Lung (tissue), 11 donors: ENCODE measurements at regions not wholly inside any gene's neighbourhood (a gene's known extent, or its start where the extent isn't known, plus 50 kb on each side); places are given as distances from the start of the nearest gene placed in this dataset.
A peak's percentile ranks its signal among the peaks of the same experiment; 100 is the strongest.

ENCODE experiments used
- ATAC-seq: fragments of 200-7000 bp; cut with Tn5 transposase; one replicate; pipeline ENCODE4 v1.9.1; 2020; ENCODE audit warnings: moderate number of reproducible peaks; ENCODE audit not compliant: insufficient read depth, low FRiP score
- DNase-seq, 3 donors: peaks; one replicate each; pipeline ENCODE4 v3.0.0-alpha.2; 2013 to 2017
- H3K27ac ChIP-seq, 2 donors: one replicate each; pipeline ENCODE4 v1.5.1; 2013; ENCODE audit warnings: mild to moderate bottlenecking in 2 of 2, moderate library complexity in 2 of 2, control low read depth in 1 of 2, inconsistent platforms in 1 of 2, low read depth in 1 of 2, low read length in 1 of 2
- H3K27me3 ChIP-seq, 3 donors: one replicate each; pipeline ENCODE4 v1.5.1; 2013; ENCODE audit warnings: low read length in 2 of 3; ENCODE audit not compliant: control insufficient read depth in 3 of 3, insufficient read depth in 3 of 3
- H3K36me3 ChIP-seq, 4 donors: one replicate each; pipeline ENCODE4 v1.5.1; 2013; ENCODE audit warnings: low read length in 4 of 4, mild to moderate bottlenecking in 1 of 4, moderate library complexity in 1 of 4; ENCODE audit not compliant: control insufficient read depth in 4 of 4, insufficient read depth in 4 of 4
- H3K4me1 ChIP-seq, 5 donors: one replicate each; pipeline ENCODE4 v1.5.1; 2013; ENCODE audit warnings: low read length in 5 of 5, mild to moderate bottlenecking in 2 of 5, moderate library complexity in 1 of 5; ENCODE audit not compliant: control insufficient read depth in 5 of 5, insufficient read depth in 5 of 5
- H3K4me3 ChIP-seq: one replicate; pipeline ENCODE4 v1.5.1; 2013; ENCODE audit warnings: mild to moderate bottlenecking, control low read depth, moderate library complexity
- H3K9ac ChIP-seq, 2 donors: one replicate each; pipeline ENCODE4 v1.5.1; 2013; ENCODE audit warnings: low read length in 2 of 2, control low read depth in 1 of 2; ENCODE audit not compliant: insufficient read depth in 1 of 2
- H3K9me3 ChIP-seq, 4 donors: one replicate each; pipeline ENCODE4 v1.5.1; 2013; ENCODE audit warnings: low read length in 3 of 4, mild to moderate bottlenecking in 1 of 4, moderate library complexity in 1 of 4; ENCODE audit not compliant: control insufficient read depth in 4 of 4, insufficient read depth in 3 of 4
- WGBS, 2 donors: extraction: QIAGEN DNeasy Blood & Tissue Kit; methylation state at CpG; one replicate each; pipeline ENCODE4 v1.1.7; 2013; 5-methylcytosine and 5-hydroxymethylcytosine counted together
- TF ChIP-seq, protein P1 (sequence below): IDR thresholded peaks from 2 replicates; pipeline ENCODE4 v1.5.1; 2012; ENCODE audit warnings: mild to moderate bottlenecking; ENCODE audit errors: control extremely low read depth, extremely low read depth
- donor health status: control.
- donor health status: control.
- donor health status: Bipolar disorder and iron deficiency.
- donor health status: healthy.
- donor health status: DM: yes; HTN: yes; CAD: no.

DNA sequence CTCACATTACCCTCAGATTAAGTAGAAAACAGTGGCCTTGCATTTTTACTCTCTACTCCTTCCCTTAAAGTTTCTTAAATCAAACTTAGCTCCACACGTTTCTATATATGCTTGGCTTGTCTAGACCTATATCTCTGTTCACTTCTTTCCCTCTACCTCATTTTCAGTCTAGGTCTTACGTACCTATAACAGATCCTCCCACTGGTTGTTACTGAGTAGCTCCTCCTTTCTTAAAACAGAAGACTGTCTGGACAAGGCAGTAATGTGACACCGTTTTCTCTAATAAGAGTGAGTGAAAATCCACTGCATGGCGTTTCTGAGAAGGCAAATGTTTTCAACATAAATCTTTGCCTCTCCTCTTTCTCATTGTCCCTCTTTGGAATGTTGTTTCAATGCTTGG is 211.7 kb upstream of the POGK start:
- Histone ChIP-seq H3K9me3 (no peaks in the 10 kb centered on the region), H3K36me3 (no peaks in the 10 kb centered on the region), H3K9ac (no peak overlapping the region), H3K27ac (no peak overlapping the region), H3K4me3 (no peak overlapping the region), H3K27me3 (no peaks in the 10 kb centered on the region), H3K4me1 (no peaks in the 10 kb centered on the region)
- no peak for ATAC-seq
- DNase-seq = peak in 1 of 3 donors; percentile 1
- TF ChIP-seq, protein P1, sequence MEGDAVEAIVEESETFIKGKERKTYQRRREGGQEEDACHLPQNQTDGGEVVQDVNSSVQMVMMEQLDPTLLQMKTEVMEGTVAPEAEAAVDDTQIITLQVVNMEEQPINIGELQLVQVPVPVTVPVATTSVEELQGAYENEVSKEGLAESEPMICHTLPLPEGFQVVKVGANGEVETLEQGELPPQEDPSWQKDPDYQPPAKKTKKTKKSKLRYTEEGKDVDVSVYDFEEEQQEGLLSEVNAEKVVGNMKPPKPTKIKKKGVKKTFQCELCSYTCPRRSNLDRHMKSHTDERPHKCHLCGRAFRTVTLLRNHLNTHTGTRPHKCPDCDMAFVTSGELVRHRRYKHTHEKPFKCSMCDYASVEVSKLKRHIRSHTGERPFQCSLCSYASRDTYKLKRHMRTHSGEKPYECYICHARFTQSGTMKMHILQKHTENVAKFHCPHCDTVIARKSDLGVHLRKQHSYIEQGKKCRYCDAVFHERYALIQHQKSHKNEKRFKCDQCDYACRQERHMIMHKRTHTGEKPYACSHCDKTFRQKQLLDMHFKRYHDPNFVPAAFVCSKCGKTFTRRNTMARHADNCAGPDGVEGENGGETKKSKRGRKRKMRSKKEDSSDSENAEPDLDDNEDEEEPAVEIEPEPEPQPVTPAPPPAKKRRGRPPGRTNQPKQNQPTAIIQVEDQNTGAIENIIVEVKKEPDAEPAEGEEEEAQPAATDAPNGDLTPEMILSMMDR = no peak
- 63 to 73% methylated on average over 4 of the region's 4 CpGs for WGBS, 2 donors

DNA sequence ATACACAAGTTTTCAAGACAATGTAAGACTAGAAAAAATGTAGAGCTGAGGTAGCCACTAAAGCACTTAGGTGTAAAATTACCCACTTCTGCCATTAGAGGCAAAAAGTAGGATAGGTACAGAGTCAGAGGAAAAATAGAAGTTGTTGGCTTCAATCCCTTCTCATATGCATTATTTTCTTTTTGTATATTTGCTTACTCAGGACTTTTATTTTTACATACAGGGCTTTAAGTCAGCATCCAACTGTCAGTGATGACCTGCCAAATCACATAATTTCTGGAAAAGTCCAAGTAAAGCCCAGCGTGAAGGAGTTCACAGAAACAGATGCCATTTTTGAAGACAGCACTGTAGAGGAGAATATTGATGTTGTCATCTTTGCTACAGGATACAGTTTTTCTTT is 211.0 kb upstream of the POGK start:
- no peak for DNase-seq
- H3K27me3 ChIP-seq = no peaks in the 10 kb centered on the region
- H3K4me3 ChIP-seq = no peak overlapping the region
- WGBS, 2 donors = 84 to 88% methylated on average over 1 of the region's 1 CpG
- no peak overlapping the region for H3K9ac ChIP-seq
- TF ChIP-seq, protein P1 = no peak
- no peaks in the 10 kb centered on the region for H3K36me3 ChIP-seq
- no peak for ATAC-seq
- no peak overlapping the region for H3K27ac ChIP-seq
- no peaks in the 10 kb centered on the region for H3K9me3 ChIP-seq
- no peaks in the 10 kb centered on the region for H3K4me1 ChIP-seq

DNA sequence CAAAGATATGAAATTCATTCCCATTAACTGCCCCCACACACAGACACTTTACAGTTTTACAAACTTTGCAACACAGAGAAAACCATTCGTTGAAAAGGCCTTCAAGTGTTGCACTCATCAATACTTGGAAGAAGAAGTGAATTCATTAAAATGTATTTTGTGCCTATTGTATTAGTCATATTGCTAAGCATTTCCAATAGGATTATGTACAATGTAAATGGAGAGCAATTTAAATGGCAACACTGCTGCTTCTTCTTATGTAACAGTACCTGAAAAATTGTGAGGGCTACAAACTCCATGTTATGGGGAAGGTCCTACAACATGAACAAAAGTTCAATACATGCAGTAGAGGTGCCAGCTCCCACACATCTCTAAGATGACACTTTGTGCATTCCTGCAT is 209.3 kb upstream of the POGK start:
- no peaks in the 10 kb centered on the region for H3K4me1 ChIP-seq
- no peak for DNase-seq
- WGBS, 2 donors = 54 to 67% methylated on average over 1 of the region's 1 CpG
- no peaks in the 10 kb centered on the region for H3K9me3 ChIP-seq
- H3K27ac ChIP-seq = no peak overlapping the region
- TF ChIP-seq, protein P1 = no peak
- no peak for ATAC-seq
- H3K27me3 ChIP-seq = no peaks in the 10 kb centered on the region
- no peaks in the 10 kb centered on the region for H3K36me3 ChIP-seq
- H3K9ac ChIP-seq = no peak overlapping the region
- no peak overlapping the region for H3K4me3 ChIP-seq

GRCh38 chr1:166630369-166630768 is 208.9 kb upstream of the POGK start:
- no peak overlapping the region for H3K9ac ChIP-seq
- no peaks in the 10 kb centered on the region for H3K9me3 ChIP-seq
- H3K27me3 ChIP-seq = no peaks in the 10 kb centered on the region
- DNase-seq (no peak), ATAC-seq (no peak)
- 84 to 92% methylated on average over 2 of the region's 2 CpGs for WGBS, 2 donors
- H3K27ac ChIP-seq = no peak overlapping the region
- no peaks in the 10 kb centered on the region for H3K4me1 ChIP-seq
- no peak overlapping the region for H3K4me3 ChIP-seq
- TF ChIP-seq, protein P1 = no peak
- H3K36me3 ChIP-seq = no peaks in the 10 kb centered on the region
